ENCODE measurements at regions not wholly inside any gene's neighbourhood (a gene's known extent, or its start where the extent isn't known, plus 50 kb on each side); places are given as distances from the start of the nearest gene placed in this dataset.

DNA sequence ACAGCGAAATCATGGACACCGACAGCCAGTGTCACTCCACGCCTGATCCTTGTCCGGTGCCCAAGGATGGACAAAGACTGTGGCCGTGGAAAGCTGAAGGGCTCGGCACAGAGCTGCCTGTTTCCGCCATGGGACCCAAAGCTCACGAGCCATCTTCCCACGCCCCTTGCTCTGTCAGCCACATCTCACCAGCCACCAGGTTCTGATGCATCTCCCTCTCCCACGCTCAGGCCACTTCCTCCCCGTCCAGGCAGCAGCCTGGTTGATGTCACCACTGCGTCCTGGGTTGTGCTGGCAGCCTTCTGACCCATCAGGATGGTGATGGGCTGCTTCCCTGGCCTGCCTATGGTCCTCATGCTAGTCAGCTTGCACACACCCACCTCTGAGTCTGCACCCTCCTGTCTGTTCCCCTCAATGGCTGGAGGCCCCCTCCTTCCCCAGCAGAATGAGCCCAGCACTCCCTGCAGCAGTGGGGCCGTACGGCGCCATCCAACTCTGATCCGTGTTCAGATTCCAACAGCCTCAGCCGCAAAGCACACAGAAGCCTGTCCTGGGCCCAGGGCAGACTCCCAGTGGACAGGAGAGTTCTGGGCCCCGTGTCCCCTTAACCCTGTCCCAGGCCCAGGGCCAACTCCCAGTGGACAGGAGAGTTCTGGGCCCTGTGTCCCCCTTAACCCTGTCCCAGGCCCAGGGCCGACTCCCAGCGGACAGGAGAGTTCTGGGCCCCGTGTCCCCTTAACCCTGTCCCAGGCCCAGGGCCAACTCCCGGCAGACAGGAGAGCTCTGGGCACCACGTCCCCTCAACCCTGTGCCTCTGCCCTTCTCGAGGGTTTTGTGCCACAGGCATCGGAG lies 259.5 kb downstream of the BRD1 start:
- H3K27ac ChIP-seq (ENCODE audit: low read depth, low read length) = no peak overlapping the region
- no peaks in the 10 kb centered on the region for H3K4me1 ChIP-seq (ENCODE audit: control insufficient read depth in 1 of 2, insufficient read depth in 2 of 2, low read length in 2 of 2)
- no peak overlapping the region for H3K4me3 ChIP-seq (replicated peaks in 1 of 2; ENCODE audit: low read depth in 1 of 2, low read length in 2 of 2)
- BruUV-seq (replicated peaks) = no TSS peak
- TF ChIP-seq POLR2A (IDR thresholded peaks at IDR 0.05; ENCODE audit: borderline replicate concordance, extremely low read depth, insufficient read depth, insufficient read length) (no peak), FOSL1 (IDR thresholded peaks at IDR 0.05; ENCODE audit: low read depth) (no peak), SP1 (IDR thresholded peaks at IDR 0.05; ENCODE audit: low read depth) (no peak), RAD21 (IDR thresholded peaks at IDR 0.05; ENCODE audit: low read depth) (no peak), CEBPB (IDR thresholded peaks at IDR 0.05; ENCODE audit: low read depth) (no peak), ZNF274 (IDR thresholded peaks at IDR 0.05; ENCODE audit: low read depth, low read length) (no peak), ZFX (IDR thresholded peaks at IDR 0.05) (no peak), CBX3 (IDR thresholded peaks at IDR 0.05; ENCODE audit: low read depth) (no peak), TCF7L2 (IDR thresholded peaks at IDR 0.05; ENCODE audit: borderline replicate concordance, extremely low read depth, insufficient read depth, insufficient read length) (no peak), EZH2 (IDR thresholded peaks at IDR 0.05) (no peak), ELF1 (IDR thresholded peaks at IDR 0.05; ENCODE audit: borderline replicate concordance, low read depth) (no peak), YY1 (IDR thresholded peaks at IDR 0.05; ENCODE audit: extremely low read depth, insufficient replicate concordance, low read depth, low read length) (no peak), POLR2AphosphoS5 (IDR thresholded peaks at IDR 0.05; ENCODE audit: low read depth, low read length) (no peak)
- TF ChIP-seq, protein P1, sequence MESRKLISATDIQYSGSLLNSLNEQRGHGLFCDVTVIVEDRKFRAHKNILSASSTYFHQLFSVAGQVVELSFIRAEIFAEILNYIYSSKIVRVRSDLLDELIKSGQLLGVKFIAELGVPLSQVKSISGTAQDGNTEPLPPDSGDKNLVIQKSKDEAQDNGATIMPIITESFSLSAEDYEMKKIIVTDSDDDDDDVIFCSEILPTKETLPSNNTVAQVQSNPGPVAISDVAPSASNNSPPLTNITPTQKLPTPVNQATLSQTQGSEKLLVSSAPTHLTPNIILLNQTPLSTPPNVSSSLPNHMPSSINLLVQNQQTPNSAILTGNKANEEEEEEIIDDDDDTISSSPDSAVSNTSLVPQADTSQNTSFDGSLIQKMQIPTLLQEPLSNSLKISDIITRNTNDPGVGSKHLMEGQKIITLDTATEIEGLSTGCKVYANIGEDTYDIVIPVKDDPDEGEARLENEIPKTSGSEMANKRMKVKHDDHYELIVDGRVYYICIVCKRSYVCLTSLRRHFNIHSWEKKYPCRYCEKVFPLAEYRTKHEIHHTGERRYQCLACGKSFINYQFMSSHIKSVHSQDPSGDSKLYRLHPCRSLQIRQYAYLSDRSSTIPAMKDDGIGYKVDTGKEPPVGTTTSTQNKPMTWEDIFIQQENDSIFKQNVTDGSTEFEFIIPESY (IDR thresholded peaks at IDR 0.05; ENCODE audit: extremely low read depth, insufficient replicate concordance, low read length) = no peak
- TF ChIP-seq, protein P2, sequence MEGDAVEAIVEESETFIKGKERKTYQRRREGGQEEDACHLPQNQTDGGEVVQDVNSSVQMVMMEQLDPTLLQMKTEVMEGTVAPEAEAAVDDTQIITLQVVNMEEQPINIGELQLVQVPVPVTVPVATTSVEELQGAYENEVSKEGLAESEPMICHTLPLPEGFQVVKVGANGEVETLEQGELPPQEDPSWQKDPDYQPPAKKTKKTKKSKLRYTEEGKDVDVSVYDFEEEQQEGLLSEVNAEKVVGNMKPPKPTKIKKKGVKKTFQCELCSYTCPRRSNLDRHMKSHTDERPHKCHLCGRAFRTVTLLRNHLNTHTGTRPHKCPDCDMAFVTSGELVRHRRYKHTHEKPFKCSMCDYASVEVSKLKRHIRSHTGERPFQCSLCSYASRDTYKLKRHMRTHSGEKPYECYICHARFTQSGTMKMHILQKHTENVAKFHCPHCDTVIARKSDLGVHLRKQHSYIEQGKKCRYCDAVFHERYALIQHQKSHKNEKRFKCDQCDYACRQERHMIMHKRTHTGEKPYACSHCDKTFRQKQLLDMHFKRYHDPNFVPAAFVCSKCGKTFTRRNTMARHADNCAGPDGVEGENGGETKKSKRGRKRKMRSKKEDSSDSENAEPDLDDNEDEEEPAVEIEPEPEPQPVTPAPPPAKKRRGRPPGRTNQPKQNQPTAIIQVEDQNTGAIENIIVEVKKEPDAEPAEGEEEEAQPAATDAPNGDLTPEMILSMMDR (IDR thresholded peaks at IDR 0.05 in 2 of 3, conservative IDR thresholded peaks at IDR 0.05 in 1 of 3; ENCODE audit: borderline replicate concordance in 1 of 3, insufficient read depth in 1 of 3, low read depth in 2 of 3, low read length in 2 of 3) = no peak
- H3K36me3 ChIP-seq (ENCODE audit: control insufficient read depth in 1 of 2, insufficient read depth in 2 of 2, low read length in 2 of 2) = no peaks in the 10 kb centered on the region
- ChIA-PET POLR2A (no interaction called here), RAD21 (ENCODE audit: low non-redundant PET in 1 of 2, low total read pairs in 2 of 2, uncharacterized antibody in 2 of 2, unreplicated experiment in 2 of 2) (no interaction called here), CTCF (no interaction called here)
- DNase-seq (ENCODE audit: low read depth, low spot score) (no peak), ATAC-seq (no peak)
- H3K79me2 ChIP-seq (ENCODE audit: insufficient read depth, low read length) = peaks cover 10% of the 10 kb centered on the region
- no peak overlapping the region for H3K4me2 ChIP-seq (ENCODE audit: low read length)
- H4K20me1 ChIP-seq (ENCODE audit: insufficient read depth) = no peaks in the 10 kb centered on the region
- no peaks in the 10 kb centered on the region for H3K9me2 ChIP-seq (ENCODE audit: insufficient read depth)
- H2AFZ ChIP-seq (ENCODE audit: low read depth, low read length, poor library complexity, severe bottlenecking) = no peak overlapping the region
- H3K9ac ChIP-seq (ENCODE audit: low read length) = no peak overlapping the region
- no peaks in the 10 kb centered on the region; the same call in 1 of the 2 replicates for H3K27me3 ChIP-seq (ENCODE audit: insufficient read depth, low read length)
- no peaks in the 10 kb centered on the region for H3K9me3 ChIP-seq (ENCODE audit: control insufficient read depth in 1 of 2, insufficient read depth in 1 of 2, low read depth in 1 of 2, low read length in 2 of 2)
- intact Hi-C loops (cut with micrococcal nuclease) = no loop called here
